IPS DF 4.7 (cell line): ENCODE measurements at regions not wholly inside any gene's neighbourhood (a gene's known extent, or its start where the extent isn't known, plus 50 kb on each side); places are given as distances from the start of the nearest gene placed in this dataset.

ENCODE experiments used
- DNase-seq: peaks from one replicate; pipeline ENCODE4 v3.0.0-alpha.2; 2013; ENCODE audit warnings: low spot score; ENCODE audit errors: extremely low read depth

- DNase-seq = no peak
Measured at GRCh38 chr2:204177251-204177976, 240.9 kb downstream of the ICOS start.

DNA sequence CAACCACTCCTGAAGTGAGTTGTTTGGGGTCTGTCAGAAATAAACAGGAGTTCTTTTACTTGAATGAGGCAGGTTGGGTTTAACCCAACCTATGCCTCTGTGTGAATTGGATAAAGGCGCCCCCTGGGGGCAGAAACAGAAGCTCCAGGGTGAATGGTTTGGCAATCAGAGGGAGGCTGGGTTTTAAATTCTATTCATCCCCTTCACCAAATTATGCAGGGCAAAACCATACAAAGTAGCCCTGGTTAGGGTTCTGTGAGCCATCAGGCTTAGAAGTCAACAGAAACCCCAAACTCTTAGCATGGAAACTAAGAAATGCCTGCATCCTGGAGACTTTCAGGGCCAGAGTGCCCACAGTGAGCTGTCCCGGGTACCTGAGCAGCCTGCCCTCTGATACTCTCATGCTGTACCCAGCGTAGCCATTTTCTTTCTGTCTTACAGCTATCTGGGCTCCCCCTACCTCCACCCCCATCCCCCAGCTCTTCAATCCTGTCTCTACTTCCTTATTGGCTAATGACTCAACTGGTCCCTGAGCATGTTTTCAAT is 241.5 kb downstream of the ICOS start:
- peak; percentile 19 for DNase-seq

GRCh38 chr2:204180649-204181048 is 244.1 kb downstream of the ICOS start:
- DNase-seq = no peak

DNA sequence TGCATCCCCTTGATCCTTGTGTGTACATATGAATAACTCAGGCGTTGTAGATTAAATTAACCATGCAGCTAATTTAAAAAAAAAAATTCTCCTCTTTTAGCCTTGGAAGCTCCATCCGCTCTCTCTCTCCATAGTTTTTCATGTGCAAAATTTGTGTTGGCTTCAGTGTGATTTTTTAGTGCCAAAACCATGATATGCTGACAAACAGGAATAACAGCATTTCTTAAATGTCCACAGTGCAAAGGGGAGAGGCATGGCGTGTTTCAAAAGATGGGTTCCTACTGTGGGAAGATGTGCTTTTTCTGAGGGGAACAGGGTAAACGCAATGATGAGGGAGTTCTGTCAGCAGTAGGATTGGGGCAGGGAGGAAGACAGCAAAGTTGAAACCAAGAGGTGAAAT is 247.0 kb downstream of the ICOS start:
- no peak for DNase-seq

DNA sequence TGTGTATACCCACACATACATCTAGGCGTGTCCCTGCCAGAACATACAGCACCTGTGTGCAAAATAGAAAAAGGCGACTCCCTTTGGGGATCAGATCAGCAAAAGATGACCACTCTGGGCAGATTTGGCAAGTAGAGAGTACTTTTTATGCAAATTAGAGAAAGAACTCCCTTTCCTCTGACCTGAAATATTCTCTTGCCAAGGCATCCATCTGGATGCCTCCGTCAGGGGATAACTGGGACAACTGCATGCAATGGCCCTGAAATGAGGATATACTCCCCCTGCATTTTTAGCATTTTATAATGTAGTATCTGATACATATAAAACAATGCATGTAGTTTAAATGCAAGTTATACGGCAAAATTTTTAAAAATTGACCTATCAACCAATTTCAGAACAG is 247.7 kb downstream of the ICOS start:
- DNase-seq = no peak

DNA sequence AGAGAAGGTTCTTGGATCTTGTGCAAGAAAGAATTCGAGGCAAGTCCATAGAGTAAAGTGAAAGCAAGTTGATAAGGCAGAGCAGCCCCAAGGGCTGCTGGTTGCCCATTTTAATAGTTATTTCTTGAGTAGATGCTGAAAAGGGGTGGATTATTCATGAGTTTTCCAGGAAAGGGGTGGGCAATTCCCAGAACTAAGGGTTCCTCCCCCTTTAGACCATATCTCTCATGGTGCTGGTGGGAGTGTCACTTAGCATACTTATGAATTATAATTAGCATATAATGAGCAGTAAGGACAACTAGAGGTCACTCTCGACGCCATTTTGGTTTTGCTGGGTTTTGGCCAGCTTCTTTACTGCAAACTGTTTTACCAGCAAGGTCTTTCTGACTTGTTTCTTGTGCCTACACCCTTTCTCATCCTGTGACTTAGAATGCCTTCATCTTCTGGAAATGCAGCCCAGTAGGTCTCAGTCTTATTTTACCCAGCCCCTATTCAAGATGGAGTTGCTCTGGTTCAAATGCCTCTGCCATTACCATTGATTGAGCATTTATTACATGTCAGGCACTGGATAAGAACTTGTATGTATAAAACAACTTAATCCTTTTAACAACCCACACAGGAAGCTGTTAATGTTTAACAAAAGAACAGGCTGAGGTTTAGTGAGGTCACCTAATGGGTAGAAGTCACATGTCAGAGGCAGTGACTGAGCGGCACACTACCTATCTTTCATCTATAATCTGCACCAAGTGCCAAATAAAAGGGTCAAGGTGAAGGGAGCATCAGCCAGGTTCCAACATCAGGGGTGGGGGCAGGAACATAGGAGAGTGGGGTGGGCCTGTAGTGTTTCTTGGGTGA is 250.9 kb downstream of the ICOS start:
- no peak for DNase-seq

GRCh38 chr2:204191574-204191973 is 255.0 kb downstream of the ICOS start:
- no peak for DNase-seq

DNA sequence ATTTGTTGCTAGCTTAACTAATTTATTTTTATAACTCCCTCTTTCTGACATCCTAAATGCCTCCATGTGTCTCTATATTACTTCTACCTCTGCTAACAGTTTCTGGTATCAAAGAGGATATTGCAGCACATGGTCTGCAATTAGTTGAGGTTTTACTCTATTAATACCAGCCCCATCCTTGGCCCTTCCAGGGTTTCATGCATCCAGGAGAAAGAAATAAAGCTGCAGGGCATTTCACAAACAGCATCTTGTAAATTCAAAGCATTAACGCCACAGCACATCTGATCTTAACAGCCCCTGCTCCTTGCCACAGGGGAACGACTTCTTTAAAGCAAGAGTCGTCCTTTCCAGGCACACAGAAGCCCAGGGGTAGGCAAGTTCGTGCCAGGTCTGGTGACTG is 258.9 kb downstream of the ICOS start:
- no peak for DNase-seq

- DNase-seq = no peak
Measured at GRCh38 chr2:204197336-204198005, 260.9 kb downstream of the ICOS start.

GRCh38 chr2:204199357-204199756 is 262.8 kb downstream of the ICOS start:
- DNase-seq = no peak

DNA sequence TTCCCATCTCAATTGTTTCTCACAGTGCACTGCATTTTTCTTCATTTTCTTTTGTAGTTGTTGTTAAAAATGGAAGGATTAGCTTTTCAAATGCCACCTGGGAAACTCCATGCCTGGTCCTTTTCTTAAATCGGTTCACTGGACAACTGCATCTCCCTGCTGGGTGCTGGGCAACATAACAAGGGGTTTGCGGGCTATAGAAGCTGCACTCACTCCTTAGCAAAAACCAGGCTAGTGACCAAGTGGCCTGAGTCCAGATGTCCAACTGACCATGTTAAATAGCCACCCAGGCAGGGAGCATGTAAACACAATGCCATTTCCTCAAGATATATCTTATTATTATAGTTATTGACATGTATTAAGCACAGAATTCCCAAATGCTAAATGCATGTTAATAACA is 264.9 kb downstream of the ICOS start:
- no peak for DNase-seq

DNA sequence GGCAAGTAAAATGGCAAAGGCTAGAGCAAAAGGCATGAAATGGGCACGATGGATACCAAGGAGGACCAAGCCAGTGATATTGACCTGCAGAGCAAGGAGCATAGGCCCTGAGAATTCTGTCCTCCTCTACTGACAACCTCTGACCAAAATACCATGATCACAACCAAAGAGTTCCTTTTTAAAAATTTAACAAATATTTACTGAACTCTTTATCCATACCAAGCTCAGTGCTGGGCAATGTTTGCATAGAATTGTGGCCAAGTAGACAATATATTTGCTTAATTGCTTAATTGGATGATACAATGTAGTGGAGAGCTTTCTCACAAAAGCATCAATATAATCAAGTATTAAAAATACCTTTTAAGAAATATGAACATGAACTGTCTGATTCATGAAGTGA is 265.7 kb downstream of the ICOS start:
- no peak for DNase-seq

DNA sequence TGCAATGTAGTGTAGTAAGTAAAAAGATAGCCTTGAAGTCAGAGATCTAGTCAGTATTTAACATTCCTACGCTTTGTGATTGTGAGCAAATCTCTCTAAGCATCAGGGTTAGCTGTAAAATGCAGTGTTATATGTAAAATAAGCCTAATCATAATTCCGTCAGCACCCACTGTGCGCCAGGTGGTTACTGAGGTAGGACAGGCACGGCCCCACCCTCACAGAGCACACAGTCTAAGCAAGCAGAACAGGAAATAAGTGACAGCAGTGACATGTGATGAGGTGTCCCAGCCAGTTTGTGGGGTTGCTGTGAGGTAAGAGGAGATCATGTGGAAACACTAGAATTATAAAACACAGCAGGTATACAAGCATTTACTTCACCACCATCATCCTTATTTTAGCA is 267.1 kb downstream of the ICOS start:
- DNase-seq = no peak

DNA sequence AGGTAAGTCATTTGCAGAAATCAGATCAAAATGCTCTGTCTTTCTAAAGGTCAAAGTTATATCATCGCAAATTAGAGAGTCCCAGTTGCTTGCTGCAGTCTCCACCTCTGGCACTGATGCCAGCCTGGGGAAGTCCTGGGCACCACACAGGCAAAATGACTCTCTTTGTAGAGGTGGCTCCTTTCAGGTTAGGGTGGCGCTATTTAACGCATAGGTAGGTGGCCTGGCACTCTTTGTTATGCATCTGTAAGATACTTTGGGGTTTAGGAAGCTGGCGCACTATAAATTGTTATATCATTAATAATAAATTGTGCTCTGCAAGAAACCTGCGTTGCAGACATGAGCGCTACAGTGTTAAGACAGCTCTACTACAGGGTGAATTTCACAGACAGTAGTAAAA is 268.5 kb downstream of the ICOS start:
- no peak for DNase-seq

- peak; percentile 56 for DNase-seq
Measured at GRCh38 chr2:204205538-204205937, 269.0 kb downstream of the ICOS start.

GRCh38 chr2:204207866-204208265 is 271.3 kb downstream of the ICOS start:
- DNase-seq = no peak

GRCh38 chr2:204213588-204213987 is 277.0 kb downstream of the ICOS start:
- DNase-seq = no peak

- DNase-seq = no peak
Measured at GRCh38 chr2:204218040-204218439, 281.5 kb downstream of the ICOS start.

- DNase-seq = no peak
Measured at GRCh38 chr2:204219196-204219595, 282.6 kb downstream of the ICOS start.

- no peak for DNase-seq
Measured at GRCh38 chr2:204220896-204221295, 284.3 kb downstream of the ICOS start.

- no peak for DNase-seq
Measured at GRCh38 chr2:204223046-204223445, 286.5 kb downstream of the ICOS start.

DNA sequence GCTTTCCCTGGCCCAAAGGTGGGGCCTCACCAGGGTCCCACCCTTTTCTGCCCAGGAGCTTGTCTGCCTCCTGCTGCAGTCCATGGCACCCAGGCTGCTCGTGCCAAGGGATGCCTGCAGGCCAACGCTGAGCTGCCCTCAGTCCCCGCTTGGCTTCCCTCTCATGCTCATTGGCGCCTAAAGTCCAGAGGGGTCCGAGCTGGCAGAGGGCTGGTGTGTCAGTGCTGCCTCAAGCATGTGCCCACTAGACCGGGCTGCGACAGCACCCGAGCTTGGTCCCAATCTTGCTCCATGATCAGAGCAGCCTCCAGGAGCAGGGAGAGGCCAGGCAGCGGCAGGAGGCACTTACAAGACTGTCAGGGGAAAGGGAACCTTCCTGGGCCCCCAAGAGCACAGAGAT is 287.0 kb downstream of the ICOS start:
- no peak for DNase-seq
